ENCODE measurements at regions not wholly inside any gene's neighbourhood (a gene's known extent, or its start where the extent isn't known, plus 50 kb on each side); places are given as distances from the start of the nearest gene placed in this dataset.

DNA sequence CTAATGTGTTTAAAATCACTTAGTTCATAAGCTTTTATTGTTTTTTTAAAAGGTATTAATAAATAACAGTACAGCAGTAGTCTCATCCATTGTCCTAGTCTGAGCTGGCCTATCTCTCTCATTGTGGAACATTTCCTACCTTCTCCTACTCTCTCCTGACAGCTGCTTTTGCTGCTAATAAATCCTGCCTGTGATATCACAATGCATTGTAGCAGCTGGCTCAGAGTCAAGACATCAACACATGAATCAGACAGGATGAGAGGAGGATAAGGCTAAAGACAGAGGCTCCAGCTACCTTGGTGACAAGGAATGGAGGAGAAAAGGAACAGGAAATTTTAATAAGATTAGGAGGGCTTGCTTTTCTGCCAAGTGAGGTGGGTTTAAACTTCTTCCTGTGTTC lies 626.1 kb downstream of the HS3ST4 start:
- DNase-seq (ENCODE audit: low spot score) = no peak
- TF ChIP-seq, protein P1, sequence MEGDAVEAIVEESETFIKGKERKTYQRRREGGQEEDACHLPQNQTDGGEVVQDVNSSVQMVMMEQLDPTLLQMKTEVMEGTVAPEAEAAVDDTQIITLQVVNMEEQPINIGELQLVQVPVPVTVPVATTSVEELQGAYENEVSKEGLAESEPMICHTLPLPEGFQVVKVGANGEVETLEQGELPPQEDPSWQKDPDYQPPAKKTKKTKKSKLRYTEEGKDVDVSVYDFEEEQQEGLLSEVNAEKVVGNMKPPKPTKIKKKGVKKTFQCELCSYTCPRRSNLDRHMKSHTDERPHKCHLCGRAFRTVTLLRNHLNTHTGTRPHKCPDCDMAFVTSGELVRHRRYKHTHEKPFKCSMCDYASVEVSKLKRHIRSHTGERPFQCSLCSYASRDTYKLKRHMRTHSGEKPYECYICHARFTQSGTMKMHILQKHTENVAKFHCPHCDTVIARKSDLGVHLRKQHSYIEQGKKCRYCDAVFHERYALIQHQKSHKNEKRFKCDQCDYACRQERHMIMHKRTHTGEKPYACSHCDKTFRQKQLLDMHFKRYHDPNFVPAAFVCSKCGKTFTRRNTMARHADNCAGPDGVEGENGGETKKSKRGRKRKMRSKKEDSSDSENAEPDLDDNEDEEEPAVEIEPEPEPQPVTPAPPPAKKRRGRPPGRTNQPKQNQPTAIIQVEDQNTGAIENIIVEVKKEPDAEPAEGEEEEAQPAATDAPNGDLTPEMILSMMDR (IDR thresholded peaks at IDR 0.05; ENCODE audit: extremely low read depth, missing control alignments) = no peak

GRCh38 chr16:26330654-26331053 lies 638.9 kb downstream of the HS3ST4 start:
- TF ChIP-seq, protein P1 (IDR thresholded peaks at IDR 0.05; ENCODE audit: extremely low read depth, missing control alignments) = no peak
- DNase-seq (ENCODE audit: low spot score) = no peak

DNA sequence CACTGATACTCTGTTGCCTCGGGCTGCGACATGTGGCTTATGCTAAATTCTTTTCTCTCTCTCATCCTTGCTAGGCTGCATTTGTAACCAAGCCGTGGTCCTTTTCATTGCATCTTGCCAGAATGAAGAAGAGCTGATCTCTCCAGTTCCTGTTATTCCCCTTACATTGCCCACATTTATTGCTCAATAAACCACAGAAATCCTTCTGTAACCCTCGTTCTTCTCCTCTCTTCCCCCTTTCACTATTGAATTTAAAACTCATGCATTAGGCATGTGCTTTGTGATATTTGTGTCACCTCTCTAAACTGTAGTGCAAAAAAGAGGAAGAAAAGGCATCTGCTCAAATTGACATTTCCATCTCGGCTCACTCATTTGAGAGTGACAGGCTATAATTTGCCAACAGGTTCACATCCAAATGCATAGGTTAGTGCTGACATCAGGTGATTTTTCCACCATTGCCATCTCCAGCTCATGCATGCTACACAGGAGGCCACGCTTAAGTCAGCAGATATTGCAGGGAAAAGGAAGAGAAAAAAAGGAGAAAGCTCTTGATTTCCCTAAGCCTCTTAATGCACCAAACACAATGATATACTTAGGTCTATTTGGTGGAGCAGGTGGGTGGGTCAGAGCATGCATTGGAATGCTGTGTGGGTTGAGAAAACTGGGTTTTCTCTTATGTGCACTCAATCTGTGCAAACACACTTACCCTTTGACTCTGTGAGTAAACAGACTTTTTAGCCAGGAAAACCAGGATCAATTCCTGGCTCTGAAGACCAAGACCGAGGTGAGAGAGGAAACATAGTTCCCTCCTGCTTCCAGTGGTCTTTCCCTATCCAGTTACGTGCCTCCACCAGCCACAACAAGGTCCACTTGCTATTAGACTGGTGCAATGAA lies 642.7 kb downstream of the HS3ST4 start:
- TF ChIP-seq, protein P1 (IDR thresholded peaks at IDR 0.05; ENCODE audit: extremely low read depth, missing control alignments) = no peak
- no peak for DNase-seq (ENCODE audit: low spot score)

GRCh38 chr16:26335236-26335853 lies 643.6 kb downstream of the HS3ST4 start:
- DNase-seq (ENCODE audit: low spot score) = no peak
- TF ChIP-seq, protein P1 (IDR thresholded peaks at IDR 0.05; ENCODE audit: extremely low read depth, missing control alignments) = no peak

- TF ChIP-seq, protein P1 (IDR thresholded peaks at IDR 0.05; ENCODE audit: extremely low read depth, missing control alignments) = no peak
Measured at GRCh38 chr16:26342621-26343020, 650.9 kb downstream of the HS3ST4 start.

GRCh38 chr16:26344240-26344776 lies 652.5 kb downstream of the HS3ST4 start:
- DNase-seq (ENCODE audit: low spot score) = no peak
- TF ChIP-seq, protein P1 (IDR thresholded peaks at IDR 0.05; ENCODE audit: extremely low read depth, missing control alignments) = no peak

More at GRCh38 chr16:26342621-26343020, 650.9 kb downstream of the HS3ST4 start:
- DNase-seq (ENCODE audit: low spot score) = no peak

DNA sequence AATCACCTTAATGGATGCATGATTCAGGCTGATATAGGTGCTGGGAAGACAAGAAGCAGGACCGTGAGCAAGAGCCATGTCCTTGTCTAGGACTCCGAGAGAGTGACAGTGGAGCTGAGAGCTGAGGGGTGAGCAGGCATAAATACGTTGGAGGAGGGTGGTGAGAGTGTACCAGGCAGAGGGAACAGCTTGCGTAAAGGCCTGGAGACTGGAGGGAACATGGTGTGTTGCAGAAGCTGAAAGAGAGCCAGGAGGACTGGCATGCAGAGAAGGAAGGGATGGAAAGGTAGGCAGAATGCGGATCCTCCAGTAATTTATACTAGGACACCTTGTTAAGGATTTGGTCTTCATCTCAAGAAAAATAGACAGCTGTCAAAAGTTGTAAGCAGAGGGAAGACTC lies 653.2 kb downstream of the HS3ST4 start:
- DNase-seq (ENCODE audit: low spot score) = no peak
- TF ChIP-seq, protein P1 (IDR thresholded peaks at IDR 0.05; ENCODE audit: extremely low read depth, missing control alignments) = no peak

All from GM20000 (cell line).